ENCODE measurements at regions not wholly inside any gene's neighbourhood (a gene's known extent, or its start where the extent isn't known, plus 50 kb on each side); places are given as distances from the start of the nearest gene placed in this dataset.

GRCh38 chr1:5389101-5389885 lies 602.9 kb downstream of the NPHP4 start:
- DNase-seq: peak in 1 of 10 donors; percentile 62
- intact Hi-C loops (cut with DNase I): no loop called here

- peak in 1 of 10 donors; percentile 25 for DNase-seq
- intact Hi-C loops (cut with DNase I): no loop called here
These were observed 603.6 kb downstream of the NPHP4 start for GRCh38 chr1:5388622-5389021.

GRCh38 chr1:5386371-5386770 lies 605.9 kb downstream of the NPHP4 start:
- peak in 1 of 10 donors; percentile 11 for DNase-seq

GRCh38 chr1:5385956-5386355 lies 606.3 kb downstream of the NPHP4 start:
- DNase-seq: peak in 1 of 10 donors; percentile 12
- intact Hi-C loops (cut with DNase I): no loop called here

More at GRCh38 chr1:5386371-5386770, 605.9 kb downstream of the NPHP4 start:
- intact Hi-C loops (cut with DNase I): no loop called here

GRCh38 chr1:5385096-5385799 lies 607.0 kb downstream of the NPHP4 start:
- intact Hi-C loops (cut with DNase I): no loop called here
- DNase-seq: peak in 1 of 10 donors; percentile 28

- intact Hi-C loops (cut with DNase I): no loop called here
- peak in 1 of 10 donors; percentile 7 for DNase-seq
These were observed 610.7 kb downstream of the NPHP4 start for GRCh38 chr1:5381491-5381890.

GRCh38 chr1:5379176-5379759 lies 613.0 kb downstream of the NPHP4 start:
- intact Hi-C loops (cut with DNase I): no loop called here
- peak in 1 of 10 donors; percentile 40 for DNase-seq

GRCh38 chr1:5376538-5377247 lies 615.5 kb downstream of the NPHP4 start:
- peak in 1 of 10 donors; percentile 16 for DNase-seq

GRCh38 chr1:5375481-5375880 lies 616.7 kb downstream of the NPHP4 start:
- intact Hi-C loops (cut with DNase I): no loop called here
- DNase-seq: peak in 1 of 10 donors; percentile 52

More at GRCh38 chr1:5376538-5377247, 615.5 kb downstream of the NPHP4 start:
- intact Hi-C loops (cut with DNase I): no loop called here

GRCh38 chr1:5374192-5374591 lies 618.0 kb downstream of the NPHP4 start:
- intact Hi-C loops (cut with DNase I): no loop called here
- DNase-seq: peak in 1 of 10 donors; percentile 18

GRCh38 chr1:5373281-5373680 lies 618.9 kb downstream of the NPHP4 start:
- intact Hi-C loops (cut with DNase I): no loop called here
- DNase-seq: peak in 1 of 10 donors; percentile 40

GRCh38 chr1:5371270-5371669 lies 621.0 kb downstream of the NPHP4 start:
- DNase-seq: peak in 1 of 10 donors; percentile 17
- intact Hi-C loops (cut with DNase I): no loop called here

GRCh38 chr1:5370311-5370710 lies 621.9 kb downstream of the NPHP4 start:
- intact Hi-C loops (cut with DNase I): no loop called here
- DNase-seq: peak in 1 of 10 donors; percentile 22

GRCh38 chr1:5369223-5369622 lies 623.0 kb downstream of the NPHP4 start:
- DNase-seq: no peak
- intact Hi-C loops (cut with DNase I): no loop called here

- DNase-seq: peak in 1 of 10 donors; percentile 25
- intact Hi-C loops (cut with DNase I): no loop called here
These were observed 624.0 kb downstream of the NPHP4 start for GRCh38 chr1:5368201-5368600.

- intact Hi-C loops (cut with DNase I): no loop called here
- DNase-seq: peak in 1 of 10 donors; percentile 49
These were observed 624.9 kb downstream of the NPHP4 start for GRCh38 chr1:5367306-5367705.

GRCh38 chr1:5365751-5366150 lies 626.5 kb downstream of the NPHP4 start:
- DNase-seq: peak in 1 of 10 donors; percentile 61
- intact Hi-C loops (cut with DNase I): no loop called here

GRCh38 chr1:5364591-5364990 lies 627.6 kb downstream of the NPHP4 start:
- DNase-seq: peak in 1 of 10 donors; percentile 40
- intact Hi-C loops (cut with DNase I): no loop called here

GRCh38 chr1:5354681-5355080 lies 637.5 kb downstream of the NPHP4 start:
- no peak for DNase-seq
- intact Hi-C loops (cut with DNase I): no loop called here

GRCh38 chr1:5351366-5351765 lies 640.9 kb downstream of the NPHP4 start:
- intact Hi-C loops (cut with DNase I): no loop called here

GRCh38 chr1:5349526-5349925 lies 642.7 kb downstream of the NPHP4 start:
- intact Hi-C loops (cut with DNase I): no loop called here
- DNase-seq: no peak

More at GRCh38 chr1:5351366-5351765, 640.9 kb downstream of the NPHP4 start:
- no peak for DNase-seq
